HK-2 (cell line): ENCODE measurements at regions not wholly inside any gene's neighbourhood (a gene's known extent, or its start where the extent isn't known, plus 50 kb on each side); places are given as distances from the start of the nearest gene placed in this dataset.

Experiments
- DNase-seq: peaks from one replicate; pipeline ENCODE4 v3.0.0-alpha.2; 2018; ENCODE audit not compliant: unreplicated experiment

DNA sequence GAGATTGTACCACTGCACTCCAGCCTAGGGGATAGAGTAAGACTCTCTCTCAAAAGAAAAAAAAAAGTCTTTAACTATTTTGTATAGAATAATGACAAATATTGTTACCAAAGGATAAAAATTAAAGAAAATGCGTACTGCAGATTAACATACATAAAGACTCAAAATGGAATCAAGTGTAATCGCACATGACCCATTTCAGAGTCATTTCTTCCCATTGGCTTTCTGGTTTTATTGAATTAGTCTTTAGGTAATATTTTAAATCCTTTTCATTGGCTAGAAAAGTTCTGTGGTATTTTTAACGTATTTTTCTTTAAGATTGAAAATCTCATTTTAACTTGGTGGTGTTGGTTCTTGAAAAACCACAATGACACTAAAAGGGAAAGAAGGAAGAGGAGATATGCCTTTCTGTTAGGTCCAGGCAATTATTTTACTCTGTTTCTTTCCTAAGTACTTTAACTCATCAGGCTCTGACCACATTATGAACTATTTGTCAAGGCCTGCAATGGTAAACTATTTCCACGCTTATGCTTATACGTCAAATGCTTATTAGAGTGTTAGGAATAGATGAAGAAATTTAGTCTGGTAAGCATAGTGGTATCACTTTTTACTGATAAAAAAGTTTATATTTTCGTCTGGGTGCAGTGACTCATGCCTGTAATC lies 52.3 kb downstream of the PLEKHG1 start:
- no peak for DNase-seq

GRCh38 chr6:150652848-150653613 lies 53.3 kb downstream of the PLEKHG1 start:
- no peak for DNase-seq

DNA sequence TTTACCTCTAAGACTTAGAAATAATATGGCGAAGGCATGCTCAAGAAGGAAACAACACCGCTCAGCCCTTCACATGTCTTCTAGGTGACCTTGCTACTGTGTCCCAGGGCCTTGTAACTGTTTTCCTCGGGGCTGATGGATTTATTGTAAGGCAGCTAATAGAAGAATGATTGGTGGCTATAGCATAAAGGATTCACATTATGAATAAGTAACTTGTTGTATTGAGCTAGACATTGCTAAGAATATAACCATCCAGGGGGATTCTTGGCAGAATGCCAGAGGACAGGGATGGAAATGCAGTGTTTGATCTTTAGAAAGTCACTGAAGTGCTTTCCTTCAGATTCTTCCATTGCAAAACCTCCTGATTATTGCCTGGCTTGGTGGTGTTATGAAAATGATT lies 54.9 kb downstream of the PLEKHG1 start:
- no peak for DNase-seq

DNA sequence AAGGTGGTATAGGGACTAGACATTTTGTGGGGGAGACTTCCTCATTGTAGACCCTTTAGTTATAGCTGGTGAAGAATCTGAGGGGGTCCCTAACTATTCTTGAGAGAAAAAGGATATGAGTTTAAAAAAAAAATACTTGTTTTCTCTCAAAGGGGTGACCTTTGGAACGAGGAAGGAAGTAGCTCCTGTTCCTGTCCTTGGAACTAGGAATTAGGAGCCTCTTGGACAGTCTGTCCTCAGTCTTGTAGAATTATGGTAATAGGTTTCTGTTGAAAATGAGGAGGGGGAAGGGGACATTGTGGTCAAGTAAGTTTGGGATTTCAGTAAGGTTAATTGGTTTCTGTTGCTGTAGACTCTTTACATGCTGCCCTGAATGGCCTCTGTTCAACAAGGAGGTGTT lies 56.5 kb downstream of the PLEKHG1 start:
- DNase-seq, result no peak

- no peak for DNase-seq
Observed at GRCh38 chr6:150658421-150658820, 58.7 kb downstream of the PLEKHG1 start.

DNA sequence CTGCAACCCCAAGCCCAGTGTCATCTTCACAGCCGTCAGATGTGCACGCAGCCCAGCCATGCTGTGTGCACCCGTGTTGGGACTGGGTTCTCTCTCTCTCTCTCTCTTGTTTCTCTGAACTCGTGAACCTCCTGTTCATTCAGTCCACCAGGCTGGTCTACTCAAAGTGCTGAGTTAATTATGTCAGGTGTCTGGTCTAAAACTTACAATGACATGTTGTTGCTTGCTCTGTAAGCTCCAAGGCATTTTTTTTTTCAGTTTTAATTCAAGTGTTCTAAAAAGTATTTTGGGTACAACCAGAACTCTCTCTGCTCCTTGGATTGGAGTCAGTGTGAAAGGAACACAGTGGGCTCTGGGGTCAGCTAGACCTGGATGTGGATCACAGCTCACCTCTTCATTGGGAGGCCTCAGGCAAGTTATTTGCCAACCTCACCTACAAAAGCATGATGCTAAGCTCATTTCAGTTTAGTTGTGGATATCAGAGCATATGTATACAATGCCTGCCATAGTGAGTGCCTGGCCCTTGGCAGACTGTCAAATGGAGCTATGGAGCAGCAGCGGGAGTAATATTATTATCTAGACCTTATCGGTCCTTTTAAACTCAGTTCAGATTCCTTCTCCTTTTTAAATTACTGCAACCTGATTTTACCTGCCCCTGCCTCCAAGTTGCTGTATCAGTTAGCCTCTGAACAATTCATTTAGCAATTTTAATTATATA lies 59.5 kb downstream of the PLEKHG1 start:
- DNase-seq, result no peak

DNA sequence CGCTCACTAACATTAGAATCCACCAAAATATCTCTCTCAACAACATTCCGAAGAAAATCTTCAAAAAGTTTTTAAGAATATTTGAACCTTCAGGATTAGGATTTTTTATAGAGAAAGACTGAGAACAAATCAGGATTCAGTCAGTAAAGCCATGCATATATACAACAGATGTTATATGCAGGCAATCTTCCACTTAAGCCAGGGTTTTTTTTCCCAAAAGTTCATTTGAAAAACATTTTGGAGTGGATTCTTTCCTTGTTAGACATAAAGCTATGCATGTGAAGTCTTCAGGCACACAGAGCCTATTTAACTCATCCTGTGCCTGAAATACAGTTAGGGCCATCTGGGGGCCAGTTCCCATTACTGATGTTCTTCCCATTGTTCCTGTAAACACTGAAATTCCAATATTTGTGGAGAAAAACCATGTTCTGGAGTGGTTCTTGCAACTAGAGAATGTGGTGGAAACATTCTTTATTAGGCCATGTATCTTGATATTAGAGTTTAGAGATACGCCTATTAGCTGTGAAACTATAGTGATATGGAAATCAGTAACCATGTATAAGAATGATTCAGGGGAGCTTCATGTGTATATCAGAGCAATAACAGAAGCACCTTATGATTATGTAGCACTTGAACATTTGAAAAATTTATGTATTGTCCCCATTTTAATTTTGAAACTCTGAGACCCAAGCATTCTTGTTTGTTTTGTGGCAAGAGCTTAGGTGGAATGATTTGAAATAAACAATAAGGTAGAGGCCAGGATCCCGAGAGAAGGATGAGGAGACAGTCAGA lies 61.7 kb downstream of the PLEKHG1 start:
- DNase-seq, result no peak

- DNase-seq, result no peak
Observed at GRCh38 chr6:150662814-150663213, 63.1 kb downstream of the PLEKHG1 start.

- DNase-seq, result no peak
Observed at GRCh38 chr6:150664091-150664490, 64.4 kb downstream of the PLEKHG1 start.

GRCh38 chr6:150666071-150666470 lies 66.4 kb downstream of the PLEKHG1 start:
- DNase-seq, result no peak

DNA sequence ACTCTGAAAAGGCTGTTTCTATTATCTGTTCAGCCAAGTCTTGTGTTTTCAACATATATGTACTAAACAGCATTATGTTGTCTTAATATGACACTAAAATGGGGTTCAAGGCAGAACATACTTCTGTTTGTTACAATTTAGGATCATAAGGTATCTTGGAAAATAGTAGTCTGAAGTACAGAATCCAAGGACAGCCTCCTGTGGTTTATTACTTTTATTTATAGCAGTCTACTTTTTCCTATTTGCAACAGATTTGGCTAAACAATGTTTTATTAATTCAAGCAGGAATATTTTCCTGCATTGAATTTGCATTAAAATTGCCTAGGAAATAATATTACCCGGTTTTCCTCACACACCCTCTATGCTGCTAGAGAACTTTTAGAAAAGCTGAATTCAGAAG lies 67.7 kb downstream of the PLEKHG1 start:
- DNase-seq, result no peak

- DNase-seq, result peak; percentile 29
Observed at GRCh38 chr6:150667977-150668716, 68.5 kb downstream of the PLEKHG1 start.

- DNase-seq, result no peak
Observed at GRCh38 chr6:150668900-150669302, 69.2 kb downstream of the PLEKHG1 start.

GRCh38 chr6:150670311-150670710 lies 70.6 kb downstream of the PLEKHG1 start:
- no peak for DNase-seq

DNA sequence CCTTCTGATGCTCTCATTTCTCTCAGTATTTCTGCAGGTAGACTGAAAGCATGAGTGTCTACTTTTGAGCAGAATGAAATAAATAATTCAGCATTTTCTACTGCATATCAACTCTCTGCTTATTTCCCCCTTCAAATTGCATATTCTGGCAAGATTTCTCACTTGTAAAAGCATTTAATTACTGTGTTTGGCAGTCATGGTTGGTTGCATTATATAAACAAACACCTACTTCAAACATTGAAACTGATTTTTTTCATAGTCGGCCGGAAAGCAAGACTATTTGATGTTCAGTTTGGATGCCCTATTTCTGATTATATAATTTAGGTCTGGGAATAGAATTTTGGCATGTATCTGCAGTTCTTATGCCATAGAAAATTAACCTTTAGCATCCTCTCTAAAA lies 73.1 kb downstream of the PLEKHG1 start:
- DNase-seq, result no peak

- DNase-seq, result no peak
Observed at GRCh38 chr6:150673720-150674346, 74.1 kb downstream of the PLEKHG1 start.

DNA sequence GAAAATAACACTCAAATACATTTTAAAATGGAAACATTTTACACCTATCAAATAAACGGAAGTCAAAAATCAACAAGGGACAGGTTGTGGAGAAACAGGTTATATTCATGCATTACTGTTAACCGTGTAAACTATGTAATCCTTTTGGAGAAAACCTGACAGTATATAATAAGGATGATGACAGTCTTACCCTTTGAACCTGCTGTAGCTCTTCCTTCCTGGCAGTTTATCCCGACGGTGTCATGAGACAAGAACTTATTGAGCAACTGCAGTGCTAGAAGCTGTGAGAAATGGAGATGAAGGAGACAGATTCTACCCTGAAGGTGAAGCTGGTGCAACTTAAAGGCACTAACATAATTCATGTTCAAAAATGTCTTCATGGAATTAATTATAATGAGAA lies 76.7 kb downstream of the PLEKHG1 start:
- DNase-seq, result no peak

GRCh38 chr6:150676772-150677171 lies 77.1 kb downstream of the PLEKHG1 start:
- no peak for DNase-seq

DNA sequence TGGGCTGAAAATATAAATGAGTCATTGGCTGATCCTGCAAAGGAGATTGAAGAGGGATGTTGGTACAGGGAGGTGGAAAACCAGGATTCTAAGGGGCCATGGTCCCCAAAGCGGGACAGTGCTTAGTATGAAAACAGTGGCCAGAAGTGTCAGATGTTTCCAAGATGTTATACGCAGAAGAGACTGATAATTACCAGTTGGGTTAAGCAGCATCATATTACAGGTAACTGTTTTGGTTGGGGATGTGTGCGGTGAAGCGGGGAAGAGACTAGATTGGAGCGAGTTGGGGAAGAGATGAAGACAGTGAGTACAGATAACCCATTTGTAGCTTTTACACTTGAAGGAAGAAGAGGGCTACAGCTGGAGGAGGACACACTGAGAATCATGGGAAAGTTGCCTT lies 80.8 kb downstream of the PLEKHG1 start:
- DNase-seq, result no peak

DNA sequence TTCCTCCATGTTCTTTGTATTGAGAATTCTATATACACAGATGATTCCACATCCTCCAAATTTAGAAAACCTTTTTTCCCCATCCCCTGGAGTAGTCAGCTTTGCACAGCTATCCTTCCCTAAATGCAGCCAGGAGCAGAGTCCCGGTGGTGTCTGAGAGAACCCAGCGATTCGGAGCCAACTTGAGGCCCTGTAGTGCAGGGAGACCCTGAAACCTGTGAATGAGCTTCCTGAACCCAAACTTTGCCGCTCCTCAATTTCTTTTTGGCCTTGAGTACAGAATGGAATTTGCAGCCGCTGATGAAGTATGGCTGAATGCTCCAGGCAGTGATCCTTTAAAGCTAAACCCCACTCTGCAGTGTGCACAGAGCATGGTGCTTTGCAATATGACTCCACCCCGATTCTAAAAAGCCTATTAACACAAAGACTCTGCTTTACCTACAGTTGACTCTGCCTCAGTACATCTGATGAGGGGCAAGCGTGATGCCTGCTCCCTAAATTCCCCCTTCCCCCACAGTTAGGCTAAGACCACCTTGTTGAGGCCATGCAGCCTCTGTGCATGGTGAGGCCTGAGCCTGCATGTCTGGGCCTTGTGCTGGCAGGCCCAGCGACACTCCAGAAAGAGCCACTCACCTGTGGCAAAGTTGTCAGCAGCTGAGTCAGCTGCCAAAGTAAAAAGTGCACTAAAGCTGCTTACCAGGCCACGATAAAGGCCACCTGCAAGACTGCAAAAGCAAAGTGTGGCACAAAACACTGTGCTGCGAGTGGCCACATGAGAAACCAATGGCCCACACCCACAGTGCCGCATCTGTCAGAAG lies 82.1 kb downstream of the PLEKHG1 start:
- DNase-seq, result no peak
